IMR-90 (cell line): ENCODE measurements at regions not wholly inside any gene's neighbourhood (a gene's known extent, or its start where the extent isn't known, plus 50 kb on each side); places are given as distances from the start of the nearest gene placed in this dataset.

ENCODE experiments used
- ATAC-seq: fragments of 200-7000 bp; cut with Tn5 transposase; 2 replicates; pipeline ENCODE4 v1.9.1; 2020; ENCODE audit warnings: low read depth, mild to moderate bottlenecking, moderate library complexity
- BruUV-seq: library from RNA; stranded (reverse); fragments of 400-500 nt; replicated peaks from 2 replicates; lab custom pipeline; 2021; lab: Mats Ljungman, UMichigan
- CTCF ChIA-PET: fragments of 300-600 bp; formaldehyde crosslinking; extraction: SDS; loops from one replicate; lab custom pipeline; 2021; ENCODE audit warnings: antibody characterized with exemption; lab: Yijun Ruan, JAX
- POLR2A ChIA-PET: fragments of 300-600 bp; sonication (Branson Sonifier 250); formaldehyde crosslinking; loops from one replicate; lab custom pipeline; 2022; ENCODE audit warnings: antibody characterized with exemption; ENCODE audit not compliant: unreplicated experiment; lab: Charles Lee
- DNase-seq: peaks from one replicate; pipeline ENCODE4 v3.0.0; 2013
- H2AFZ ChIP-seq: replicated peaks from 2 replicates; pipeline ENCODE3; 2013; ENCODE audit warnings: low read length, mild to moderate bottlenecking; ENCODE audit not compliant: poor library complexity
- H2AK5ac ChIP-seq: 2 replicates; pipeline ENCODE4 v1.6.1; 2013; ENCODE audit warnings: low read depth, low read length, inconsistent platforms
- H2AK9ac ChIP-seq: replicated peaks from 2 replicates; pipeline ENCODE3; 2013; ENCODE audit warnings: mild to moderate bottlenecking, low read depth, low read length, moderate library complexity; ENCODE audit not compliant: poor library complexity
- H2BK120ac ChIP-seq: 2 replicates; pipeline ENCODE4 v1.6.1; 2013; ENCODE audit warnings: low read depth, low read length, inconsistent platforms
- H2BK15ac ChIP-seq: 3 replicates; pipeline ENCODE4 v1.6.1; 2013; ENCODE audit warnings: low read depth, low read length, inconsistent platforms
- H2BK20ac ChIP-seq: 2 replicates; pipeline ENCODE4 v1.6.1; 2013; ENCODE audit warnings: low read depth, mild to moderate bottlenecking, inconsistent platforms, low read length, moderate library complexity
- H2BK5ac ChIP-seq: 2 replicates; pipeline ENCODE4 v1.6.1; 2013; ENCODE audit warnings: mild to moderate bottlenecking, low read depth, low read length, inconsistent platforms; ENCODE audit not compliant: poor library complexity, severe bottlenecking
- H3K14ac ChIP-seq: replicated peaks from 2 replicates; pipeline ENCODE4 v1.6.1; 2013; ENCODE audit warnings: low read depth, low read length, inconsistent platforms
- H3K18ac ChIP-seq: 2 replicates; pipeline ENCODE4 v1.6.1; 2013; ENCODE audit warnings: low read depth, low read length, control low read depth
- H3K23ac ChIP-seq: 2 replicates; pipeline ENCODE4 v1.6.1; 2013; ENCODE audit warnings: low read depth, low read length, inconsistent platforms
- H3K27ac ChIP-seq: 2 replicates; pipeline ENCODE4 v1.5.1; 2013; ENCODE audit warnings: mild to moderate bottlenecking, control low read depth, low read length; ENCODE audit not compliant: insufficient read depth
- H3K27me3 ChIP-seq: 2 replicates; pipeline ENCODE4 v1.6.1; 2013; ENCODE audit warnings: low read length; ENCODE audit not compliant: control insufficient read depth, insufficient read depth
- H3K36me3 ChIP-seq: 2 replicates; pipeline ENCODE4 v1.6.1; 2013; ENCODE audit warnings: low read length, mixed read lengths; ENCODE audit not compliant: control insufficient read depth, insufficient read depth
- H3K4ac ChIP-seq: 2 replicates; pipeline ENCODE4 v1.6.1; 2013; ENCODE audit warnings: low read depth, low read length, inconsistent platforms
- H3K4me1 ChIP-seq: 2 replicates; pipeline ENCODE4 v1.6.1; 2013; ENCODE audit warnings: low read length, mixed read lengths; ENCODE audit not compliant: control insufficient read depth, insufficient read depth
- H3K4me2 ChIP-seq: 2 replicates; pipeline ENCODE4 v1.6.1; 2013; ENCODE audit warnings: low read depth, mild to moderate bottlenecking, control low read depth, low read length, moderate library complexity
- H3K4me3 ChIP-seq: 2 replicates; pipeline ENCODE4 v1.5.1; 2013; ENCODE audit warnings: low read depth, mild to moderate bottlenecking, control low read depth, low read length, moderate library complexity; ENCODE audit not compliant: insufficient read depth
- H3K56ac ChIP-seq: 2 replicates; pipeline ENCODE4 v1.6.1; 2013; ENCODE audit warnings: low read length, inconsistent platforms; ENCODE audit not compliant: insufficient read depth; ENCODE audit errors: extremely low read depth
- H3K79me1 ChIP-seq, 2 experiments: 2 replicates each; pipeline ENCODE4 v1.6.1; 2013; ENCODE audit warnings: low read length in 2 of 2, inconsistent platforms in 1 of 2, low read depth in 1 of 2
- H3K9ac ChIP-seq: 2 replicates; pipeline ENCODE4 v1.6.1; 2013; ENCODE audit warnings: low read depth, low read length, control low read depth
- H3K9me1 ChIP-seq: 2 replicates; pipeline ENCODE4 v1.6.1; 2013; ENCODE audit warnings: low read length, inconsistent platforms; ENCODE audit not compliant: insufficient read depth
- H3K9me3 ChIP-seq: 2 replicates; pipeline ENCODE4 v1.6.1; 2013; ENCODE audit warnings: low read length; ENCODE audit not compliant: control insufficient read depth, insufficient read depth
- H4K20me1 ChIP-seq: 2 replicates; pipeline ENCODE4 v1.6.1; 2013; ENCODE audit warnings: low read length, inconsistent platforms; ENCODE audit not compliant: insufficient read depth
- H4K5ac ChIP-seq: 2 replicates; pipeline ENCODE4 v1.6.1; 2013; ENCODE audit warnings: mild to moderate bottlenecking, low read depth, low read length, control low read depth
- H4K8ac ChIP-seq, 2 experiments: 2 replicates each; pipeline ENCODE4 v1.6.1; 2013; ENCODE audit warnings: low read depth in 2 of 2, low read length in 2 of 2, control low read depth in 1 of 2, inconsistent platforms in 1 of 2
- H4K91ac ChIP-seq: 2 replicates; pipeline ENCODE4 v1.6.1; 2013; ENCODE audit warnings: low read depth, low read length, inconsistent platforms; ENCODE audit not compliant: insufficient read depth
- MAZ ChIP-seq: IDR thresholded peaks from 2 replicates; pipeline ENCODE4 v1.6.1; 2012; ENCODE audit warnings: low read depth, mild to moderate bottlenecking, low read length, improper control_type of control experiment, moderate library complexity, borderline replicate concordance
- RCOR1 ChIP-seq: IDR thresholded peaks from 2 replicates; pipeline ENCODE4 v1.6.1; 2012; ENCODE audit warnings: mild to moderate bottlenecking, low read length, improper control_type of control experiment; ENCODE audit not compliant: insufficient replicate concordance
- WGBS, 2 experiments: methylation state at CpG; one replicate each; pipeline versions ENCODE4 v1.1.5 to v1.1.7; 2013; ENCODE audit warnings: missing lambda C conversion rate in 2 of 2; ENCODE audit not compliant: insufficient read length in 1 of 2; ENCODE audit errors: extremely low coverage in 2 of 2; 5-methylcytosine and 5-hydroxymethylcytosine counted together
- dilution Hi-C: fragments of 300-500 bp; cut with HindIII; formaldehyde crosslinking; loops from one replicate; pipeline ENCODE4 v1.14.3; 2018; ENCODE audit warnings: low sequenced_read_pairs; ENCODE audit not compliant: unreplicated experiment
- in situ Hi-C: fragments of 300-500 bp; cut with MboI; formaldehyde crosslinking; loops from 3 replicates; pipeline ENCODE4 v1.14.3; 2019; ENCODE audit warnings: low sequenced_read_pairs, inconsistent platforms, mixed read lengths
- intact Hi-C: fragments of 100-400 bp; cut with micrococcal nuclease; formaldehyde crosslinking; loops from 2 replicates; pipeline ENCODE4 v1.10.0; 2022

DNA sequence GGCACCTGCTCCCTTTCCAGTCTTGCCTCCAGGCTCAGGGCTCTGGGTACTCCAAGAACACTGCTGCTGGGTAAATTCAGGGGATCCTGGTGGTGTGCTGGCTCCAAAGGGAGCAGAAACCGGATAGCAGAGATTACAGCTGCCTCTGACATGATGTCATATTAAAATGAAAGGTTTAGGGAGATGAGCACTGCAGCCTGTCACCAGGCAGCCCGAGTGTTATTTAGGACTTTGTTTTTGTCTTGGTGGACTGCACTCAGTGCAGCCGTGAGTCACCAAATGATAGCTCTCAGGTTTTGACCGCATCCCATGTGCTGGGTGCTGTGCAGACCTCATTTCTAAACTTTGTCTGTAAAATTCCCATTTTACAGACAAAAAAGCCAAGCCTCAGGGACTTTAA, 266.0 kb upstream of the CRY1 start:
- ChIA-PET CTCF (no interaction called here), POLR2A (no interaction called here)
- Histone ChIP-seq H2AK5ac (no peak overlapping the region), H3K14ac (no peak overlapping the region), H2BK120ac (no peak overlapping the region), H3K27me3 (peaks cover under 1% of the 10 kb centered on the region), H3K4ac (no peak overlapping the region), H4K8ac (no peak overlapping the region), H4K20me1 (no peaks in the 10 kb centered on the region), H3K18ac (no peak overlapping the region), H3K9me3 (no peaks in the 10 kb centered on the region), H3K36me3 (no peaks in the 10 kb centered on the region), H2AK9ac (no peak overlapping the region), H3K4me3 (no peak overlapping the region), H3K9ac (no peak overlapping the region), H2BK5ac (no peak overlapping the region), H2BK15ac (no peak overlapping the region), H4K5ac (no peak overlapping the region), H3K56ac (no peak overlapping the region), H3K9me1 (no peaks in the 10 kb centered on the region), H4K91ac (no peak overlapping the region), H3K23ac (no peak overlapping the region), H3K79me1 (no peaks in the 10 kb centered on the region), H2AFZ (no peak overlapping the region), H3K4me2 (no peak overlapping the region), H3K4me1 (peaks cover 2% of the 10 kb centered on the region; the same call in 1 of the 2 replicates), H3K27ac (no peak overlapping the region), H2BK20ac (no peak overlapping the region)
- TF ChIP-seq MAZ (no peak), RCOR1 (peak; percentile 26)
- in situ Hi-C loops = no loop called here
- no TSS peak for BruUV-seq
- dilution Hi-C loops = no loop called here
- WGBS, 2 experiments = 25% methylated on average over 3 of the region's 4 CpGs; no CpG with 5 or more reads in 1 of the 2 experiments
- ATAC-seq = peak; percentile 61
- peak; percentile 77 for DNase-seq
- intact Hi-C loops = no loop called here
